Ishikawa (cell line): ENCODE measurements at regions not wholly inside any gene's neighbourhood (a gene's known extent, or its start where the extent isn't known, plus 50 kb on each side); places are given as distances from the start of the nearest gene placed in this dataset.

Source experiments
- EP300 ChIP-seq: IDR thresholded peaks from 2 replicates; pipeline ENCODE4 v1.6.1; 2012; ENCODE audit warnings: borderline replicate concordance
- TAF1 ChIP-seq: IDR thresholded peaks from 2 replicates; pipeline ENCODE4 v1.6.1; 2012; ENCODE audit warnings: low read depth, mild to moderate bottlenecking

GRCh38 chr13:81230386-81230785 is 889.5 kb upstream of the SPRY2 start:
- TF ChIP-seq EP300 (no peak), TAF1 (no peak)
